Neural progenitor cell (in vitro differentiated cells): ENCODE measurements at regions not wholly inside any gene's neighbourhood (a gene's known extent, or its start where the extent isn't known, plus 50 kb on each side); places are given as distances from the start of the nearest gene placed in this dataset.

ENCODE experiments used
- CTCF ChIP-seq: fragments of 200-600 bp; sonication (generic); IDR thresholded peaks from 2 replicates; pipeline ENCODE4 v1.5.1; 2017; ENCODE audit warnings: antibody characterized with exemption, mild to moderate bottlenecking
- EZH2 ChIP-seq: fragments of 200-600 bp; sonication (generic); IDR thresholded peaks from 2 replicates; pipeline ENCODE4 v1.6.1; 2017; ENCODE audit warnings: antibody characterized with exemption, mild to moderate bottlenecking, moderate library complexity

GRCh38 chr12:14249368-14249767, 116.1 kb upstream of the ATF7IP start:
- TF ChIP-seq CTCF (no peak), EZH2 (no peak)
